ENCODE measurements at regions not wholly inside any gene's neighbourhood (a gene's known extent, or its start where the extent isn't known, plus 50 kb on each side); places are given as distances from the start of the nearest gene placed in this dataset.

DNA sequence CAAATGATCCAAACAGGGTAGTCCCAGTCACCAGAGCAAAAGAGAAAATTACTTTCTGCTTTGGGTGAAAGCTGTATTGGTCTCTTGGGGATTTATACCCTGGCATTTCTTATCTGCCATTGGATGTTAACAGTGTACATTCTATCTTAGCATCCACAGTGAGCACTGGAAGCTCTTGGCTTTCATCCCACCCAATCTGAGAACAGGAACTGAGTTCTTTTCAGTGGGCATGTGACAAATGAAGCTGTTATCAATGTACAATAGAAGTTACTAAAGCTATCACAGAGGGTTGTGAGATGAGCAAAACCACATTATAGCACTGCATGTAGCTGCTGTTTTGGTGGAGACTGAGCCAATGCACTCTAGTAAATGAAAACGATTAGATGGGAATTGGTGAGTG is 300.7 kb downstream of the TUSC7 start:
- CTCF ChIA-PET, result interaction anchor here (1.1 to 3.6 kb wide), 4 partner anchors 9 to 239 kb away, joined by 3 to 15 read pairs (median 8); no protein-coding TSS in a partner anchor
- no peak for TF ChIP-seq GABPA (IDR thresholded peaks at IDR 0.05; ENCODE audit: low read depth)
- no peak for TF ChIP-seq POLR2AphosphoS5 (IDR thresholded peaks at IDR 0.05; ENCODE audit: low read depth, low read length)
- no peak for TF ChIP-seq FOXJ3 (CRISPR knock-in tag; IDR thresholded peaks at IDR 0.05)
- no peak for TF ChIP-seq FOSL2 (IDR thresholded peaks at IDR 0.05; ENCODE audit: borderline replicate concordance, low read depth)
- no peak for TF ChIP-seq GATA2 (CRISPR knock-in tag; IDR thresholded peaks at IDR 0.05)
- no peak for TF ChIP-seq MEF2A (IDR thresholded peaks at IDR 0.05; ENCODE audit: borderline replicate concordance, low read depth)
- TF ChIP-seq MXI1 (IDR thresholded peaks at IDR 0.05; ENCODE audit: low read depth, low read length), result no peak
- no peak for TF ChIP-seq RFX5 (IDR thresholded peaks at IDR 0.05; ENCODE audit: low read length)
- TF ChIP-seq SMC3 (IDR thresholded peaks at IDR 0.05; ENCODE audit: low read depth, low read length), result no peak
- TF ChIP-seq, protein P1, sequence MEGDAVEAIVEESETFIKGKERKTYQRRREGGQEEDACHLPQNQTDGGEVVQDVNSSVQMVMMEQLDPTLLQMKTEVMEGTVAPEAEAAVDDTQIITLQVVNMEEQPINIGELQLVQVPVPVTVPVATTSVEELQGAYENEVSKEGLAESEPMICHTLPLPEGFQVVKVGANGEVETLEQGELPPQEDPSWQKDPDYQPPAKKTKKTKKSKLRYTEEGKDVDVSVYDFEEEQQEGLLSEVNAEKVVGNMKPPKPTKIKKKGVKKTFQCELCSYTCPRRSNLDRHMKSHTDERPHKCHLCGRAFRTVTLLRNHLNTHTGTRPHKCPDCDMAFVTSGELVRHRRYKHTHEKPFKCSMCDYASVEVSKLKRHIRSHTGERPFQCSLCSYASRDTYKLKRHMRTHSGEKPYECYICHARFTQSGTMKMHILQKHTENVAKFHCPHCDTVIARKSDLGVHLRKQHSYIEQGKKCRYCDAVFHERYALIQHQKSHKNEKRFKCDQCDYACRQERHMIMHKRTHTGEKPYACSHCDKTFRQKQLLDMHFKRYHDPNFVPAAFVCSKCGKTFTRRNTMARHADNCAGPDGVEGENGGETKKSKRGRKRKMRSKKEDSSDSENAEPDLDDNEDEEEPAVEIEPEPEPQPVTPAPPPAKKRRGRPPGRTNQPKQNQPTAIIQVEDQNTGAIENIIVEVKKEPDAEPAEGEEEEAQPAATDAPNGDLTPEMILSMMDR (IDR thresholded peaks at IDR 0.05), result no peak
- TF ChIP-seq ELF1 (IDR thresholded peaks at IDR 0.05), result no peak
- TF ChIP-seq FOXM1 (IDR thresholded peaks at IDR 0.05; ENCODE audit: low read depth), result no peak
- TF ChIP-seq YY1 (IDR thresholded peaks at IDR 0.05; ENCODE audit: low read depth), result no peak
- TF ChIP-seq JUND (IDR thresholded peaks at IDR 0.05), result no peak
- TF ChIP-seq USF1 (IDR thresholded peaks at IDR 0.05; ENCODE audit: borderline replicate concordance, low read depth), result no peak
- no peak for TF ChIP-seq TEAD4 (IDR thresholded peaks at IDR 0.05; ENCODE audit: borderline replicate concordance, insufficient read depth)
- no peak for TF ChIP-seq SIN3A (IDR thresholded peaks at IDR 0.05; ENCODE audit: borderline replicate concordance, low read depth, low read length)
- no peak for TF ChIP-seq PBX3 (IDR thresholded peaks at IDR 0.05)
- TF ChIP-seq, protein P2, sequence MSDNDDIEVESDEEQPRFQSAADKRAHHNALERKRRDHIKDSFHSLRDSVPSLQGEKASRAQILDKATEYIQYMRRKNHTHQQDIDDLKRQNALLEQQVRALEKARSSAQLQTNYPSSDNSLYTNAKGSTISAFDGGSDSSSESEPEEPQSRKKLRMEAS (IDR thresholded peaks at IDR 0.05; ENCODE audit: low read depth), result no peak
- no peak for DNase-seq

More for the DNA sequence above, 300.7 kb downstream of the TUSC7 start:
- H2AFZ ChIP-seq (ENCODE audit: low read depth), result no peak overlapping the region
- H3K36me3 ChIP-seq (replicated peaks in 1 of 2; ENCODE audit: control insufficient read depth in 1 of 2, insufficient read depth in 2 of 2, low read length in 1 of 2), result no peaks in the 10 kb centered on the region
- POLR2A ChIA-PET, result no interaction called here
- H3K9ac ChIP-seq, result no peak overlapping the region
- H3K4me3 ChIP-seq (ENCODE audit: low read depth in 2 of 2, low read length in 1 of 2), result no peak overlapping the region
- H3K4me2 ChIP-seq, result no peak overlapping the region
- 7% methylated on average over 1 of the region's 1 CpG for WGBS (ENCODE audit: low lambda C conversion rate)
- H3K9me3 ChIP-seq, result no peaks in the 10 kb centered on the region
- peaks cover 0 to 4% of the 10 kb centered on the region in 2 experiments; a peak in 2 of 4 replicates for H3K4me1 ChIP-seq (ENCODE audit: control insufficient read depth in 1 of 2, insufficient read depth in 2 of 2, low read depth in 1 of 2, low read length in 1 of 2)
- no peaks in the 10 kb centered on the region for H3F3A ChIP-seq (replicated peaks; ENCODE audit: insufficient read depth)
- H3K79me2 ChIP-seq (ENCODE audit: insufficient read depth), result no peaks in the 10 kb centered on the region
- no peaks in the 10 kb centered on the region for H3K27me3 ChIP-seq (ENCODE audit: insufficient read depth)
- no peaks in the 10 kb centered on the region for H4K20me1 ChIP-seq (ENCODE audit: insufficient read depth)
- H3K9me2 ChIP-seq, result no peaks in the 10 kb centered on the region
- peak overlapping the region in 1 of 2 experiments; percentile 79; a peak in 2 of 4 replicates for H3K27ac ChIP-seq (ENCODE audit: low read depth in 2 of 2, low read length in 1 of 2)
